ENCODE measurements at regions not wholly inside any gene's neighbourhood (a gene's known extent, or its start where the extent isn't known, plus 50 kb on each side); places are given as distances from the start of the nearest gene placed in this dataset.

GRCh38 chr3:76402926-76403325 is 617.6 kb upstream of the ZNF717 start:
- no peak overlapping the region for H3K4me3 ChIP-seq (ENCODE audit: low read depth, low read length)

- H3K4me3 ChIP-seq (ENCODE audit: low read depth, low read length) = no peak overlapping the region
These were observed 618.2 kb upstream of the ZNF717 start for GRCh38 chr3:76403556-76403955.

GRCh38 chr3:76405196-76405595 is 619.8 kb upstream of the ZNF717 start:
- no peak overlapping the region for H3K4me3 ChIP-seq (ENCODE audit: low read depth, low read length)

- no peak overlapping the region for H3K4me3 ChIP-seq (ENCODE audit: low read depth, low read length)
These were observed 625.5 kb upstream of the ZNF717 start for GRCh38 chr3:76410762-76411281.

- H3K4me3 ChIP-seq (ENCODE audit: low read depth, low read length) = no peak overlapping the region
These were observed 624.5 kb upstream of the ROBO2 start for GRCh38 chr3:76415384-76415783.

- H3K4me3 ChIP-seq (ENCODE audit: low read depth, low read length) = no peak overlapping the region
These were observed 610.2 kb upstream of the ROBO2 start for GRCh38 chr3:76429581-76430177.

- H3K4me3 ChIP-seq (ENCODE audit: low read depth, low read length) = no peak overlapping the region
These were observed 607.5 kb upstream of the ROBO2 start for GRCh38 chr3:76432396-76432795.

- no peak overlapping the region for H3K4me3 ChIP-seq (ENCODE audit: low read depth, low read length)
These were observed 603.0 kb upstream of the ROBO2 start for GRCh38 chr3:76436894-76437293.

GRCh38 chr3:76438971-76439370 is 600.9 kb upstream of the ROBO2 start:
- no peak overlapping the region for H3K4me3 ChIP-seq (ENCODE audit: low read depth, low read length)

- H3K4me3 ChIP-seq (ENCODE audit: low read depth, low read length) = no peak overlapping the region
These were observed 597.5 kb upstream of the ROBO2 start for GRCh38 chr3:76442374-76442915.

GRCh38 chr3:76456322-76456721 is 583.6 kb upstream of the ROBO2 start:
- no peak overlapping the region for H3K4me3 ChIP-seq (ENCODE audit: low read depth, low read length)

GRCh38 chr3:76463501-76463900 is 576.4 kb upstream of the ROBO2 start:
- H3K4me3 ChIP-seq (ENCODE audit: low read depth, low read length) = no peak overlapping the region

- H3K4me3 ChIP-seq (ENCODE audit: low read depth, low read length) = no peak overlapping the region
These were observed 569.6 kb upstream of the ROBO2 start for GRCh38 chr3:76470285-76470684.

GRCh38 chr3:76474632-76475031 is 565.3 kb upstream of the ROBO2 start:
- no peak overlapping the region for H3K4me3 ChIP-seq (ENCODE audit: low read depth, low read length)

- H3K4me3 ChIP-seq (ENCODE audit: low read depth, low read length) = no peak overlapping the region
These were observed 560.7 kb upstream of the ROBO2 start for GRCh38 chr3:76479161-76479650.

GRCh38 chr3:76482510-76482909 is 557.4 kb upstream of the ROBO2 start:
- H3K4me3 ChIP-seq (ENCODE audit: low read depth, low read length) = no peak overlapping the region

- no peak overlapping the region for H3K4me3 ChIP-seq (ENCODE audit: low read depth, low read length)
These were observed 552.5 kb upstream of the ROBO2 start for GRCh38 chr3:76487446-76487845.

- H3K4me3 ChIP-seq (ENCODE audit: low read depth, low read length) = no peak overlapping the region
These were observed 549.8 kb upstream of the ROBO2 start for GRCh38 chr3:76490064-76490463.

GRCh38 chr3:76495216-76495615 is 544.7 kb upstream of the ROBO2 start:
- H3K4me3 ChIP-seq (ENCODE audit: low read depth, low read length) = no peak overlapping the region

- no peak overlapping the region for H3K4me3 ChIP-seq (ENCODE audit: low read depth, low read length)
These were observed 542.3 kb upstream of the ROBO2 start for GRCh38 chr3:76497636-76498035.

- H3K4me3 ChIP-seq (ENCODE audit: low read depth, low read length) = no peak overlapping the region
These were observed 539.1 kb upstream of the ROBO2 start for GRCh38 chr3:76500746-76501275.

GRCh38 chr3:76501315-76501714 is 538.6 kb upstream of the ROBO2 start:
- no peak overlapping the region for H3K4me3 ChIP-seq (ENCODE audit: low read depth, low read length)

Measured in iPS-11a (cell line).